ENCODE measurements at regions not wholly inside any gene's neighbourhood (a gene's known extent, or its start where the extent isn't known, plus 50 kb on each side); places are given as distances from the start of the nearest gene placed in this dataset.
"Not testable (repeated sequence)": the region's sequence is repeated elsewhere in the genome, so short reads cannot be mapped to it uniquely, and the experiment has no call there.

GRCh38 chr1:222953585-222953984 is 138.7 kb downstream of the DISP1 start:
- DNase-seq: no peak

- no peak for DNase-seq
These were observed 141.1 kb downstream of the DISP1 start for GRCh38 chr1:222955964-222956363.

GRCh38 chr1:222956601-222957000 is 141.8 kb downstream of the DISP1 start:
- no peak for DNase-seq

- no peak for DNase-seq
These were observed 152.8 kb downstream of the DISP1 start for GRCh38 chr1:222967466-222968240.

GRCh38 chr1:222970040-222970439 is 155.2 kb downstream of the DISP1 start:
- DNase-seq: no peak

GRCh38 chr1:222970711-222971110 is 155.9 kb downstream of the DISP1 start:
- DNase-seq: no peak

GRCh38 chr1:222971146-222971545 is 156.3 kb downstream of the DISP1 start:
- no peak for DNase-seq

- DNase-seq: no peak
These were observed 158.7 kb downstream of the DISP1 start for GRCh38 chr1:222973561-222973960.

- DNase-seq: no peak
These were observed 159.7 kb downstream of the DISP1 start for GRCh38 chr1:222974496-222974895.

GRCh38 chr1:222975472-222976122 is 160.8 kb downstream of the DISP1 start:
- no peak for DNase-seq

- no peak for DNase-seq
These were observed 161.6 kb downstream of the DISP1 start for GRCh38 chr1:222976453-222976852.

- not testable (repeated sequence) for DNase-seq
These were observed 162.5 kb downstream of the DISP1 start for GRCh38 chr1:222977294-222977693.

GRCh38 chr1:222979561-222979960 is 163.5 kb downstream of the TLR5 start:
- DNase-seq: no peak

- DNase-seq: no peak
These were observed 155.4 kb downstream of the TLR5 start for GRCh38 chr1:222987674-222988076.

- no peak for DNase-seq
These were observed 153.6 kb downstream of the TLR5 start for GRCh38 chr1:222989443-222989842.

GRCh38 chr1:222991177-222991576 is 151.9 kb downstream of the TLR5 start:
- DNase-seq: no peak

- no peak for DNase-seq
These were observed 151.1 kb downstream of the TLR5 start for GRCh38 chr1:222991908-222992307.

- no peak for DNase-seq
These were observed 148.4 kb downstream of the TLR5 start for GRCh38 chr1:222994511-222995235.

GRCh38 chr1:222995236-222995580 is 147.8 kb downstream of the TLR5 start:
- no peak for DNase-seq

- no peak for DNase-seq
These were observed 147.3 kb downstream of the TLR5 start for GRCh38 chr1:222995620-222996309.

GRCh38 chr1:222996310-222996975 is 146.6 kb downstream of the TLR5 start:
- no peak for DNase-seq

GRCh38 chr1:223000632-223001031 is 142.4 kb downstream of the TLR5 start:
- DNase-seq: no peak
